ENCODE measurements at regions not wholly inside any gene's neighbourhood (a gene's known extent, or its start where the extent isn't known, plus 50 kb on each side); places are given as distances from the start of the nearest gene placed in this dataset.

- Histone ChIP-seq H3K4me3 (ENCODE audit: low read depth, low read length) (no peak overlapping the region), H3K36me3 (ENCODE audit: control insufficient read depth, insufficient read depth, low read length) (no peaks in the 10 kb centered on the region), H3K27me3 (ENCODE audit: control insufficient read depth, insufficient read depth, low read length) (no peaks in the 10 kb centered on the region)
- no peak for DNase-seq (ENCODE audit: low read depth)
- TF ChIP-seq CTCF (IDR thresholded peaks at IDR 0.05; ENCODE audit: insufficient read depth, low read length, poor library complexity, severe bottlenecking): no peak
Measured at GRCh38 chr13:82220641-82221040, 1661.6 kb downstream of the SLITRK1 start.

GRCh38 chr13:82216165-82216564 is 1666.1 kb downstream of the SLITRK1 start:
- TF ChIP-seq CTCF (IDR thresholded peaks at IDR 0.05; ENCODE audit: insufficient read depth, low read length, poor library complexity, severe bottlenecking): no peak
- no peak for DNase-seq (ENCODE audit: low read depth)
- Histone ChIP-seq H3K27me3 (ENCODE audit: control insufficient read depth, insufficient read depth, low read length) (no peaks in the 10 kb centered on the region), H3K36me3 (ENCODE audit: control insufficient read depth, insufficient read depth, low read length) (no peaks in the 10 kb centered on the region), H3K4me3 (ENCODE audit: low read depth, low read length) (no peak overlapping the region)

GRCh38 chr13:82214341-82214740 is 1667.9 kb downstream of the SLITRK1 start:
- no peaks in the 10 kb centered on the region for H3K36me3 ChIP-seq (ENCODE audit: control insufficient read depth, insufficient read depth, low read length)
- DNase-seq (ENCODE audit: low read depth): no peak
- H3K27me3 ChIP-seq (ENCODE audit: control insufficient read depth, insufficient read depth, low read length): no peaks in the 10 kb centered on the region
- H3K4me3 ChIP-seq (ENCODE audit: low read depth, low read length): no peak overlapping the region
- no peak for TF ChIP-seq CTCF (IDR thresholded peaks at IDR 0.05; ENCODE audit: insufficient read depth, low read length, poor library complexity, severe bottlenecking)

- no peak for DNase-seq (ENCODE audit: low read depth)
- no peaks in the 10 kb centered on the region for H3K27me3 ChIP-seq (ENCODE audit: control insufficient read depth, insufficient read depth, low read length)
- TF ChIP-seq CTCF (IDR thresholded peaks at IDR 0.05; ENCODE audit: insufficient read depth, low read length, poor library complexity, severe bottlenecking): no peak
- no peaks in the 10 kb centered on the region for H3K36me3 ChIP-seq (ENCODE audit: control insufficient read depth, insufficient read depth, low read length)
- no peak overlapping the region for H3K4me3 ChIP-seq (ENCODE audit: low read depth, low read length)
Measured at GRCh38 chr13:82206241-82206640, 1676.0 kb downstream of the SLITRK1 start.

- DNase-seq (ENCODE audit: low read depth): no peak
- no peak for TF ChIP-seq CTCF (IDR thresholded peaks at IDR 0.05; ENCODE audit: insufficient read depth, low read length, poor library complexity, severe bottlenecking)
- Histone ChIP-seq H3K36me3 (ENCODE audit: control insufficient read depth, insufficient read depth, low read length) (no peaks in the 10 kb centered on the region), H3K27me3 (ENCODE audit: control insufficient read depth, insufficient read depth, low read length) (no peaks in the 10 kb centered on the region), H3K4me3 (ENCODE audit: low read depth, low read length) (no peak overlapping the region)
Measured at GRCh38 chr13:82202398-82202797, 1679.9 kb downstream of the SLITRK1 start.

GRCh38 chr13:82196087-82196486 is 1686.2 kb downstream of the SLITRK1 start:
- TF ChIP-seq CTCF (IDR thresholded peaks at IDR 0.05; ENCODE audit: insufficient read depth, low read length, poor library complexity, severe bottlenecking): no peak
- H3K36me3 ChIP-seq (ENCODE audit: control insufficient read depth, insufficient read depth, low read length): no peaks in the 10 kb centered on the region

More at GRCh38 chr13:82196087-82196486, 1686.2 kb downstream of the SLITRK1 start:
- no peaks in the 10 kb centered on the region for H3K27me3 ChIP-seq (ENCODE audit: control insufficient read depth, insufficient read depth, low read length)
- no peak for DNase-seq (ENCODE audit: low read depth)
- no peak overlapping the region for H3K4me3 ChIP-seq (ENCODE audit: low read depth, low read length)
